ENCODE measurements at regions not wholly inside any gene's neighbourhood (a gene's known extent, or its start where the extent isn't known, plus 50 kb on each side); places are given as distances from the start of the nearest gene placed in this dataset.

DNA sequence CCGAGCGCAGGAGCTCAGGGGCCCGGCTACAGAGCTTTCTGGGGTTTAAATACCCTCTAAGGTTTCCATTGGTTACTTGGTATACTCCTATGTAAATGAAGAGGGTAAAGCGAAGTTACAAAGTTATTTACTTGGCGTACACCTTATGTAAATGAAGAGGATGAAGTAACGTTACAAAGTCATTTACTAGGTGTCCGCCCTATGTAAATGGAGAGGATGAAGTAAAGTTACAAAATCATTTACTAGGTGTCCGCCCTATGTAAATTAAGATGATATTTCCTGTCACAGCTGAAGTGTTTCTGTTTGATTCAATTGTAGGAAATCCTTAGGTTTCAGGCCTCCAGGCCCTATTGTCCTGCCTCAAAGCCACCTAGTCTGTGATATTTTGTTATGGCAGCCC, 358.2 kb downstream of the MTRR start:
- H3K27me3 ChIP-seq (replicated peaks; ENCODE audit: control insufficient read depth, insufficient read depth, low read length, poor library complexity, severe bottlenecking), result no peaks in the 10 kb centered on the region
- no peaks in the 10 kb centered on the region for H3K36me3 ChIP-seq (ENCODE audit: control insufficient read depth, insufficient read depth, low read length)
- DNase-seq, result no peak
- no peaks in the 10 kb centered on the region for H3K4me1 ChIP-seq (ENCODE audit: control insufficient read depth, insufficient read depth, low read length, poor library complexity, severe bottlenecking)
- H3K9me3 ChIP-seq (ENCODE audit: control insufficient read depth, low read length), result no peaks in the 10 kb centered on the region
- no peak overlapping the region for H3K4me3 ChIP-seq (ENCODE audit: insufficient read depth, low read depth, low read length, poor library complexity, severe bottlenecking)
- H3K27ac ChIP-seq (ENCODE audit: insufficient read depth, low read length, poor library complexity, severe bottlenecking), result no peak overlapping the region

DNA sequence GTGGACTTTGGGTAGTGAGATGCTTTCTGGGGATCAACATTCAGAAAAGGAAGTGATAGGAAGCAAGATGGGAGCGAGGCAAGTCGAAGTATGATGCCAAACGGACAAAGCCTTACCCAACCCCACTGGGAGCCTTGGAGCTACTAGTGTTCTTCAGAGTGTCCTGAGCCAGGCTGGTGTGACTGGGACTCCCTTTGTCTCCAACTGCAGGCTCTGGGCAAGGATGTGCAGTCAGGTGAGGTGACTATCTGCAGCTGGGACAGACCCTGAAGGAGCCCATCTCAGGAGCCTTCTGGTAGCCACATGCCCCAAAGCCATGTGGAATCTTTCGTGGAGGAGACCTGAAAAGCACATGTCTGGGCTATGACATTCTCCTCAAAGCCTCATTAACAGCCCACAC, 360.6 kb downstream of the MTRR start:
- H3K9me3 ChIP-seq (ENCODE audit: control insufficient read depth, low read length), result no peaks in the 10 kb centered on the region

DNA sequence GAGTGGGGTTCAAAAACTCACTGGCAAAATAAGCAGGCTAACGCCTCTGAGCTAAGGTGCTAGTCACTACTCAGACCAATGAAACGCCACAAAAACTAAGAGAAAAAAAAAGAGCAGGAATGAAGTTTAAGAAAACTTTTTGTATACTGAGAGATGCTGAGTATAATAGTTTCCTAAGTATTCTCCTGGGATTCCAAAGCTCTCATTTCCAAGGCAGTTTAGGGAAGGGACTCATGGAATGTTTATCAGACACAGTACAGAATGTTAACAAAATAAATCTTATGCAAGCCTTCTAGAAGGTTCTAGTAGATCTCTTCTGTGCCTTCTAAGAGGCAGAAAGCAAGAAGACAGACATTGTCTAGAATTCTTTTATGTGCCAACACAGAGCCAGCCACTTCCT, 361.9 kb downstream of the MTRR start:
- no peak overlapping the region for H3K4me3 ChIP-seq (ENCODE audit: insufficient read depth, low read depth, low read length, poor library complexity, severe bottlenecking)
- no peaks in the 10 kb centered on the region for H3K9me3 ChIP-seq (ENCODE audit: control insufficient read depth, low read length)
- H3K27me3 ChIP-seq (replicated peaks; ENCODE audit: control insufficient read depth, insufficient read depth, low read length, poor library complexity, severe bottlenecking), result no peaks in the 10 kb centered on the region
- H3K27ac ChIP-seq (ENCODE audit: insufficient read depth, low read length, poor library complexity, severe bottlenecking), result no peak overlapping the region
- H3K4me1 ChIP-seq (ENCODE audit: control insufficient read depth, insufficient read depth, low read length, poor library complexity, severe bottlenecking), result no peaks in the 10 kb centered on the region
- H3K36me3 ChIP-seq (ENCODE audit: control insufficient read depth, insufficient read depth, low read length), result no peaks in the 10 kb centered on the region
- DNase-seq, result no peak

More for the DNA sequence above, 360.6 kb downstream of the MTRR start:
- H3K36me3 ChIP-seq (ENCODE audit: control insufficient read depth, insufficient read depth, low read length), result no peaks in the 10 kb centered on the region
- H3K27me3 ChIP-seq (replicated peaks; ENCODE audit: control insufficient read depth, insufficient read depth, low read length, poor library complexity, severe bottlenecking), result no peaks in the 10 kb centered on the region
- DNase-seq, result no peak
- H3K4me1 ChIP-seq (ENCODE audit: control insufficient read depth, insufficient read depth, low read length, poor library complexity, severe bottlenecking), result no peaks in the 10 kb centered on the region
- no peak overlapping the region for H3K27ac ChIP-seq (ENCODE audit: insufficient read depth, low read length, poor library complexity, severe bottlenecking)
- H3K4me3 ChIP-seq (ENCODE audit: insufficient read depth, low read depth, low read length, poor library complexity, severe bottlenecking), result no peak overlapping the region

DNA sequence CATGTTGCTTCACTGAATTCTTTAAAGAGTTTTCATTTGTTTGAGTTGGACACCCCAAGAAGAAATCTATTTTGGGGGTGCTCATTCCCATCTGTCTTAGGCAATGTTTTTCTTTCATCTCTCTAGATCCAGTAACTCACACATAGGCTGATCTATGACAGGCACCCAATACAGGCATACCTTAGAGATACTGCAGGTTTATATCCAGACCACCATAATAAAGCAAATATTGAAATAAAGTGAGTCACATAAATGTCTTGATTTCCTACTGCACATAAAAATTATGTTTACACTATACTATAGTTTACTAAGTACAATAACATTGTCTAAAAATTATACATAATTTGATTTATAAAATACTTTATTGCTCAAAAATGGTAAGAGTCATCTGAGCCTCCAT, 364.5 kb downstream of the MTRR start:
- no peak overlapping the region for H3K4me3 ChIP-seq (ENCODE audit: insufficient read depth, low read depth, low read length, poor library complexity, severe bottlenecking)
- H3K27ac ChIP-seq (ENCODE audit: insufficient read depth, low read length, poor library complexity, severe bottlenecking), result no peak overlapping the region
- no peaks in the 10 kb centered on the region for H3K27me3 ChIP-seq (replicated peaks; ENCODE audit: control insufficient read depth, insufficient read depth, low read length, poor library complexity, severe bottlenecking)
- H3K36me3 ChIP-seq (ENCODE audit: control insufficient read depth, insufficient read depth, low read length), result no peaks in the 10 kb centered on the region
- no peak for DNase-seq
- H3K9me3 ChIP-seq (ENCODE audit: control insufficient read depth, low read length), result no peaks in the 10 kb centered on the region
- H3K4me1 ChIP-seq (ENCODE audit: control insufficient read depth, insufficient read depth, low read length, poor library complexity, severe bottlenecking), result no peaks in the 10 kb centered on the region

DNA sequence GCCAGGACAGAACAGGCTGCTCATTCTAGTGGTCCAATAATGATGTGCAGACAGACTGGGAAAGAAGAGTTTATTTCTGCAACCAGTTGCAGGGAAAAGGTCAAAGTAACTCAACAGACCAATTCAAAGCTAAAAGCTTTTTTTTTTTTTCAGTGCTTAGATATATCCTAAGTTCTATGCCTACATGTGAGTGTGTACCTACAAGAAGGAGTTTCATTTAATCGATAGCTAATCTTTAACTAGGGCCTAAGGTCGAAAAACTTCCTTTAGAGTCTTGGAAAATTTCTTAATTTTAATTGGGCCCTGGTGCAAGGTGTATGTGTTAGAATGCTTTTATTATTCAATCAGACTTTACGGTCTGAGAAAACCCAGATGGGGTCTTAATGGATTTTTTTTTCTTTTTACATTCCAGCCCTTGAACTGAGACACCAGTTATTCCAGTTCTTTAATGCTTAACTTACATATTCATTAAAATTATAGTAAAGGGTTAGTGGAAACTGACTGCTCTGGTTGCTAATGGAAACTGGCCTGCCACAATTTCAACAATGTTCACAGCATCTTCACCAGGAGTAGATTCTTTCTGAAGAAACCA, 365.3 kb downstream of the MTRR start:
- Histone ChIP-seq H3K27me3 (replicated peaks; ENCODE audit: control insufficient read depth, insufficient read depth, low read length, poor library complexity, severe bottlenecking) (no peaks in the 10 kb centered on the region), H3K4me1 (ENCODE audit: control insufficient read depth, insufficient read depth, low read length, poor library complexity, severe bottlenecking) (no peaks in the 10 kb centered on the region), H3K4me3 (ENCODE audit: insufficient read depth, low read depth, low read length, poor library complexity, severe bottlenecking) (no peak overlapping the region), H3K9me3 (ENCODE audit: control insufficient read depth, low read length) (no peaks in the 10 kb centered on the region), H3K27ac (ENCODE audit: insufficient read depth, low read length, poor library complexity, severe bottlenecking) (no peak overlapping the region), H3K36me3 (ENCODE audit: control insufficient read depth, insufficient read depth, low read length) (no peaks in the 10 kb centered on the region)
- DNase-seq, result no peak

DNA sequence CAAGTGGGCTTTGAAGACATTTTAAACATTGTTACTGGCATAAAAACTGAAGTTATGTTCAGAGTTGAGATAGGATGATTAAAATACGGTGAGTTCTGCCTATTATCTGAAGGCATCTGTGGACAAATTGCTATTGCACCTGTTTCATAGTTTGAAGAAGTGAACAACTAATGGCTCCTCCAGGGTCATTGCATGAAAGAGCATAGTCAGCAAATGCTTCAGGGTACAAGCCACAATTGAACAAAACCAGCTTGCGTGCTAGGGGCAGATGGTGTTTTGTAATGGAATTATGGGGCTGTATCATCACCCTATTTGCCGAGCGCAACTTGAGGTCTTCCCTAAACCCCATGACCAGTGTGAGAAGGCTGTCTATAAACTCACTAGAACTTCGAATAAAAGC, 369.1 kb downstream of the MTRR start:
- no peak for DNase-seq
- H3K36me3 ChIP-seq (ENCODE audit: control insufficient read depth, insufficient read depth, low read length), result no peaks in the 10 kb centered on the region
- H3K9me3 ChIP-seq (ENCODE audit: control insufficient read depth, low read length), result no peaks in the 10 kb centered on the region
- no peaks in the 10 kb centered on the region for H3K4me1 ChIP-seq (ENCODE audit: control insufficient read depth, insufficient read depth, low read length, poor library complexity, severe bottlenecking)
- H3K27ac ChIP-seq (ENCODE audit: insufficient read depth, low read length, poor library complexity, severe bottlenecking), result no peak overlapping the region
- H3K27me3 ChIP-seq (replicated peaks; ENCODE audit: control insufficient read depth, insufficient read depth, low read length, poor library complexity, severe bottlenecking), result no peaks in the 10 kb centered on the region
- H3K4me3 ChIP-seq (ENCODE audit: insufficient read depth, low read depth, low read length, poor library complexity, severe bottlenecking), result no peak overlapping the region

DNA sequence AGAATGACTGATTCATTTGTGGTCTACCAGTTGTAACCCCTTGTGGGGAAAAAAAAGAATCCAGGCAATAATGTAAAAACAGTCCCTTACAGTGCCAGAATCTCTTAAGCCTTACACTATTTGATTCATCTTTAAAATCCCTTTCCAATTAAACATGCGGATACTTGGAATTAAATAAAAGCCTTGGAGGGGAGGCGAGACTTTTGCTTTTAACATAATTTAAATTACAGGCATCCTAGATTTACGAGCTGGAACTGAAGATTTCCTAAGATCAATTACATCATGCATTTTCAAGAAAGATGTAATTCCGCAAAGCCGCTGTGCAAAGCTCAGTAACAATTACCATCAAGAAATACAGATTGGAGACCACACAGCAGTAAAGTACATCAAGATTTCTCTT, 370.2 kb downstream of the MTRR start:
- Histone ChIP-seq H3K4me3 (ENCODE audit: insufficient read depth, low read depth, low read length, poor library complexity, severe bottlenecking) (no peak overlapping the region), H3K36me3 (ENCODE audit: control insufficient read depth, insufficient read depth, low read length) (no peaks in the 10 kb centered on the region), H3K27ac (ENCODE audit: insufficient read depth, low read length, poor library complexity, severe bottlenecking) (no peak overlapping the region), H3K9me3 (ENCODE audit: control insufficient read depth, low read length) (no peaks in the 10 kb centered on the region), H3K4me1 (ENCODE audit: control insufficient read depth, insufficient read depth, low read length, poor library complexity, severe bottlenecking) (no peaks in the 10 kb centered on the region), H3K27me3 (replicated peaks; ENCODE audit: control insufficient read depth, insufficient read depth, low read length, poor library complexity, severe bottlenecking) (no peaks in the 10 kb centered on the region)
- DNase-seq, result no peak

DNA sequence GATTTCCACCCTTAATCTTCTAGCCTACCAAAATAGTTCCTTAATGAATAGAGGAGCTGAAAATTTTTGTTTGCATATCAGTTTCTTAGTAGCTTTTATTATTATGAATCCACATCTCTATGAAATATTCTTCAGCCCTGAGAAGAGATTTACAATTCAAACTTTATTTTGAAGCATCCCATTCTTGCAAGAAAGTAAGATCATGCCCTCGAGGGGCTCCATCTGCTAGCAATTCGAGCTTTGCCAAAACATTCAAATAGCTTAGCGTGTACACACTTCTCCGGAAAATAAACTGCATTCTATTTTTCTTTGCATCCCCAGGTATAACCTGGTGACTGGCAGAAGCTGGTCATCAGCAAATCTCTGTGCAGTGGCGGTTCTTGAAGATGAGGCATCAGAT, 370.7 kb downstream of the MTRR start:
- H3K36me3 ChIP-seq (ENCODE audit: control insufficient read depth, insufficient read depth, low read length), result no peaks in the 10 kb centered on the region
- H3K27ac ChIP-seq (ENCODE audit: insufficient read depth, low read length, poor library complexity, severe bottlenecking), result no peak overlapping the region
- no peak overlapping the region for H3K4me3 ChIP-seq (ENCODE audit: insufficient read depth, low read depth, low read length, poor library complexity, severe bottlenecking)
- no peak for DNase-seq
- no peaks in the 10 kb centered on the region for H3K4me1 ChIP-seq (ENCODE audit: control insufficient read depth, insufficient read depth, low read length, poor library complexity, severe bottlenecking)
- no peaks in the 10 kb centered on the region for H3K27me3 ChIP-seq (replicated peaks; ENCODE audit: control insufficient read depth, insufficient read depth, low read length, poor library complexity, severe bottlenecking)
- H3K9me3 ChIP-seq (ENCODE audit: control insufficient read depth, low read length), result no peaks in the 10 kb centered on the region

DNA sequence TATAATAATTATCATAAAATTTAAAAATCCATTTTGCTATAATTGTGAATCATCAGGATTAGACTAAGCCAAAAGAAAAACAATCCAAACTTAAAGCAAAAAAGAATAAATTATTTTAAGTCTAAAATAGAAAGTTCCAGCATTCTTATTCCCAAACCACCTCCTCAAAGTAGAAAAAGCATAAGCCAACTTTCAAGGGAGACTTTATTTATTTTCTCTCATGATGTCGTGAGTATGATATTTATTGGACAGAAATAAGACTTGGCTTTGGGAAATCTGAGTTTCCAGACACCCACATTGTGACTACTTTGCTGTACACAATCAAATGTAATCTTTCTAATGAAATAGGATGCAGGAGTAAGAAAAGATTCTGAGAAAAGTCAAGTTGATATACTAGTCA, 372.1 kb downstream of the MTRR start:
- H3K4me3 ChIP-seq (ENCODE audit: insufficient read depth, low read depth, low read length, poor library complexity, severe bottlenecking), result no peak overlapping the region
- no peaks in the 10 kb centered on the region for H3K27me3 ChIP-seq (replicated peaks; ENCODE audit: control insufficient read depth, insufficient read depth, low read length, poor library complexity, severe bottlenecking)
- H3K27ac ChIP-seq (ENCODE audit: insufficient read depth, low read length, poor library complexity, severe bottlenecking), result no peak overlapping the region
- H3K9me3 ChIP-seq (ENCODE audit: control insufficient read depth, low read length), result no peaks in the 10 kb centered on the region
- no peaks in the 10 kb centered on the region for H3K4me1 ChIP-seq (ENCODE audit: control insufficient read depth, insufficient read depth, low read length, poor library complexity, severe bottlenecking)
- H3K36me3 ChIP-seq (ENCODE audit: control insufficient read depth, insufficient read depth, low read length), result no peaks in the 10 kb centered on the region
- DNase-seq, result no peak

DNA sequence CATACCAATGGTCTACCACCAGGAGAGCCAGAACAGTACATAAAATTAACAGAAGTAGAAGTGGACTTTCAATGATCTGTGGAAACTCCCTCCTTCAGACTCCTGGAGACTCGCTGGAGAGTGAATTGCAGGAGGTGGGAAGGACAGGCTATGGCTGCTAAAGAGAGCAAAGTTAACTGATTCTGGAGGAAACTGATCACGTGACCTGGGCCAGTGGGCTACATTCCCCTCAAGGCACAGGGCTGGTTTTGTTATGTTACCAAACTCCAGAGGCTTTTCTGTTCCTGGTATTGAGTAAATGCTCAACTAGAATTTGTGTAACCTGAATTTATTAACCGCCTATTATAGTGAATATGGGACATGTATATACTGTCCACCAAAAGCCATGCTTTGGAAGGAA, 372.6 kb downstream of the MTRR start:
- Histone ChIP-seq H3K4me1 (ENCODE audit: control insufficient read depth, insufficient read depth, low read length, poor library complexity, severe bottlenecking) (no peaks in the 10 kb centered on the region), H3K9me3 (ENCODE audit: control insufficient read depth, low read length) (no peaks in the 10 kb centered on the region)

More for the DNA sequence above, 372.6 kb downstream of the MTRR start:
- Histone ChIP-seq H3K36me3 (ENCODE audit: control insufficient read depth, insufficient read depth, low read length) (no peaks in the 10 kb centered on the region), H3K27me3 (replicated peaks; ENCODE audit: control insufficient read depth, insufficient read depth, low read length, poor library complexity, severe bottlenecking) (no peaks in the 10 kb centered on the region), H3K4me3 (ENCODE audit: insufficient read depth, low read depth, low read length, poor library complexity, severe bottlenecking) (no peak overlapping the region), H3K27ac (ENCODE audit: insufficient read depth, low read length, poor library complexity, severe bottlenecking) (no peak overlapping the region)
- DNase-seq, result no peak

Measured in effector memory CD4-positive, alpha-beta T cell (primary cell).